ENCODE measurements at regions not wholly inside any gene's neighbourhood (a gene's known extent, or its start where the extent isn't known, plus 50 kb on each side); places are given as distances from the start of the nearest gene placed in this dataset.

GRCh38 chr11:116618461-116618860 is 154.3 kb downstream of the BUD13 start:
- H3K27ac Mint-ChIP-seq: no peak overlapping the region
- no peaks in the 10 kb centered on the region for H3K9me3 Mint-ChIP-seq
- 83% methylated on average over 1 of the region's 1 CpG for WGBS (ENCODE audit: insufficient coverage)
- no peak overlapping the region for H3K27ac ChIP-seq (ENCODE audit: low read length)
- peaks cover 2% of the 10 kb centered on the region for H3K27me3 ChIP-seq (ENCODE audit: control insufficient read depth, insufficient read depth, low read length)
- no peaks in the 10 kb centered on the region for H3K36me3 ChIP-seq (ENCODE audit: control insufficient read depth, insufficient read depth, low read length)
- H3K4me3 ChIP-seq (ENCODE audit: low read length): no peak overlapping the region
- H3K4me1 Mint-ChIP-seq: no peaks in the 10 kb centered on the region
- no peaks in the 10 kb centered on the region for H3K36me3 Mint-ChIP-seq
- no peak for TF ChIP-seq CTCF (IDR thresholded peaks at IDR 0.05)
- no peaks in the 10 kb centered on the region for H3K9me3 ChIP-seq (ENCODE audit: control insufficient read depth, insufficient read depth, low read length)
- H3K4me3 Mint-ChIP-seq: no peak overlapping the region
- no peaks in the 10 kb centered on the region for H3K4me1 ChIP-seq (ENCODE audit: control insufficient read depth, insufficient read depth, low read length)
- intact Hi-C loops (cut with micrococcal nuclease): no loop called here
- peaks cover 3 to 8% of the 10 kb centered on the region in 2 donors for H3K27me3 Mint-ChIP-seq (ENCODE audit: low read depth in 2 of 2)
- ATAC-seq: no peak
- no peak for DNase-seq

GRCh38 chr11:116615211-116615865 is 157.4 kb downstream of the BUD13 start:
- H3K36me3 ChIP-seq (ENCODE audit: control insufficient read depth, insufficient read depth, low read length): no peaks in the 10 kb centered on the region
- Mint-ChIP-seq H3K27ac (no peak overlapping the region), H3K27me3 (ENCODE audit: low read depth in 2 of 2) (peaks cover 11 to 17% of the 10 kb centered on the region in 2 donors), H3K4me3 (no peak overlapping the region), H3K4me1 (no peaks in the 10 kb centered on the region), H3K36me3 (no peaks in the 10 kb centered on the region), H3K9me3 (no peaks in the 10 kb centered on the region)
- H3K27me3 ChIP-seq (ENCODE audit: control insufficient read depth, insufficient read depth, low read length): no peaks in the 10 kb centered on the region
- H3K4me1 ChIP-seq (ENCODE audit: control insufficient read depth, insufficient read depth, low read length): no peaks in the 10 kb centered on the region
- DNase-seq (no peak), ATAC-seq (no peak)
- H3K9me3 ChIP-seq (ENCODE audit: control insufficient read depth, insufficient read depth, low read length): no peaks in the 10 kb centered on the region
- no peak overlapping the region for H3K27ac ChIP-seq (ENCODE audit: low read length)
- WGBS (ENCODE audit: insufficient coverage): 75% methylated on average over 6 of the region's 7 CpGs
- TF ChIP-seq CTCF (IDR thresholded peaks at IDR 0.05): no peak
- intact Hi-C loops (cut with micrococcal nuclease): no loop called here
- no peak overlapping the region for H3K4me3 ChIP-seq (ENCODE audit: low read length)

- Mint-ChIP-seq H3K9me3 (no peaks in the 10 kb centered on the region), H3K4me1 (no peaks in the 10 kb centered on the region), H3K4me3 (no peak overlapping the region), H3K27ac (no peak overlapping the region), H3K27me3 (ENCODE audit: low read depth in 2 of 2) (peaks cover 11 to 17% of the 10 kb centered on the region in 2 donors), H3K36me3 (no peaks in the 10 kb centered on the region)
- intact Hi-C loops (cut with micrococcal nuclease): no loop called here
- no peak for TF ChIP-seq CTCF (IDR thresholded peaks at IDR 0.05)
- no peaks in the 10 kb centered on the region for H3K27me3 ChIP-seq (ENCODE audit: control insufficient read depth, insufficient read depth, low read length)
- no peaks in the 10 kb centered on the region for H3K9me3 ChIP-seq (ENCODE audit: control insufficient read depth, insufficient read depth, low read length)
- no peak overlapping the region for H3K27ac ChIP-seq (ENCODE audit: low read length)
- no peak overlapping the region for H3K4me3 ChIP-seq (ENCODE audit: low read length)
- ATAC-seq (no peak), DNase-seq (no peak)
- no peaks in the 10 kb centered on the region for H3K36me3 ChIP-seq (ENCODE audit: control insufficient read depth, insufficient read depth, low read length)
- no peaks in the 10 kb centered on the region for H3K4me1 ChIP-seq (ENCODE audit: control insufficient read depth, insufficient read depth, low read length)
- 83% methylated on average over 10 of the region's 11 CpGs for WGBS (ENCODE audit: insufficient coverage)
Measured at GRCh38 chr11:116614306-116615210, 158.2 kb downstream of the BUD13 start.
